H9 (cell line): ENCODE measurements at regions not wholly inside any gene's neighbourhood (a gene's known extent, or its start where the extent isn't known, plus 50 kb on each side); places are given as distances from the start of the nearest gene placed in this dataset.

Experiments used
- DNase-seq: peaks from one replicate; pipeline ENCODE4 v3.0.0-alpha.2; 2017
- H2AFZ ChIP-seq: one replicate; pipeline ENCODE4 v1.6.1; 2013; ENCODE audit warnings: mild to moderate bottlenecking, low read length, control low read depth, moderate library complexity
- H2AK5ac ChIP-seq: 2 replicates; pipeline ENCODE4 v1.6.1; 2013; ENCODE audit warnings: low read length, control low read depth, mixed read lengths; ENCODE audit not compliant: insufficient read length
- H2BK120ac ChIP-seq: one replicate; pipeline ENCODE4 v1.6.1; 2013; ENCODE audit warnings: low read depth, mild to moderate bottlenecking, low read length, control low read depth, inconsistent platforms; ENCODE audit not compliant: poor library complexity, severe bottlenecking
- H2BK12ac ChIP-seq: 2 replicates; pipeline ENCODE4 v1.6.1; 2013; ENCODE audit warnings: low read length, control low read depth, mixed read lengths, low read depth; ENCODE audit not compliant: insufficient read length
- H2BK15ac ChIP-seq: 2 replicates; pipeline ENCODE4 v1.6.1; 2013; ENCODE audit warnings: low read depth, low read length, control low read depth
- H2BK20ac ChIP-seq: one replicate; pipeline ENCODE4 v1.6.1; 2013; ENCODE audit warnings: low read depth, mild to moderate bottlenecking, low read length, control low read depth, inconsistent platforms; ENCODE audit not compliant: poor library complexity, severe bottlenecking
- H2BK5ac ChIP-seq: 2 replicates; pipeline ENCODE4 v1.6.1; 2013; ENCODE audit warnings: low read length, control low read depth, mixed read lengths; ENCODE audit not compliant: insufficient read length
- H3K14ac ChIP-seq: 2 replicates; pipeline ENCODE4 v1.6.1; 2013; ENCODE audit warnings: low read length, control low read depth; ENCODE audit not compliant: insufficient read depth
- H3K18ac ChIP-seq: 2 replicates; pipeline ENCODE4 v1.6.1; 2013; ENCODE audit warnings: low read depth, mild to moderate bottlenecking, mixed read lengths, low read length, control low read depth; ENCODE audit not compliant: insufficient read length
- H3K23ac ChIP-seq: 2 replicates; pipeline ENCODE4 v1.6.1; 2013; ENCODE audit warnings: low read length, control low read depth, mixed read lengths, low read depth; ENCODE audit not compliant: insufficient read length
- H3K23me2 ChIP-seq: 2 replicates; pipeline ENCODE4 v1.6.1; 2013; ENCODE audit warnings: low read depth, mild to moderate bottlenecking, mixed read lengths, low read length, control low read depth; ENCODE audit not compliant: insufficient read length, poor library complexity, severe bottlenecking
- H3K27ac ChIP-seq: 2 replicates; pipeline ENCODE4 v1.5.1; 2013; ENCODE audit warnings: low read length, control low read depth, mixed read lengths, low read depth; ENCODE audit not compliant: insufficient read length
- H3K27me3 ChIP-seq: 2 replicates; pipeline ENCODE4 v1.6.1; 2013; ENCODE audit warnings: low read length, control low read depth, inconsistent platforms; ENCODE audit not compliant: insufficient read depth
- H3K4ac ChIP-seq: 2 replicates; pipeline ENCODE4 v1.6.1; 2013; ENCODE audit warnings: low read depth, mild to moderate bottlenecking, control low read depth, inconsistent platforms, low read length, moderate library complexity
- H3K4me1 ChIP-seq: 2 replicates; pipeline ENCODE4 v1.6.1; 2013; ENCODE audit warnings: low read length, control low read depth, inconsistent platforms; ENCODE audit not compliant: insufficient read depth
- H3K4me2 ChIP-seq: 2 replicates; pipeline ENCODE4 v1.6.1; 2013; ENCODE audit warnings: low read length, control low read depth, mixed read lengths; ENCODE audit not compliant: insufficient read length, insufficient read depth
- H3K56ac ChIP-seq: 2 replicates; pipeline ENCODE4 v1.6.1; 2013; ENCODE audit warnings: low read depth, mild to moderate bottlenecking, mixed read lengths, low read length, control low read depth; ENCODE audit not compliant: insufficient read length
- H3K79me1 ChIP-seq: 2 replicates; pipeline ENCODE4 v1.6.1; 2013; ENCODE audit warnings: low read depth, mild to moderate bottlenecking, moderate library complexity, low read length, control low read depth, inconsistent platforms; ENCODE audit not compliant: insufficient read depth, poor library complexity, severe bottlenecking
- H3K79me2 ChIP-seq: 2 replicates; pipeline ENCODE4 v1.6.1; 2013; ENCODE audit warnings: low read length, control low read depth, inconsistent platforms; ENCODE audit not compliant: insufficient read depth
- H3K9ac ChIP-seq: 2 replicates; pipeline ENCODE4 v1.6.1; 2013; ENCODE audit warnings: low read length, control low read depth, mixed read lengths; ENCODE audit not compliant: insufficient read length; ENCODE audit errors: extremely low read depth
- H3K9me3 ChIP-seq: one replicate; pipeline ENCODE4 v1.6.1; 2013; ENCODE audit warnings: low read depth, low read length, inconsistent platforms; ENCODE audit not compliant: control insufficient read depth
- H3T11ph ChIP-seq: one replicate; pipeline ENCODE4 v1.6.1; 2013; ENCODE audit warnings: mild to moderate bottlenecking, low read length, control low read depth, inconsistent platforms
- H4K20me1 ChIP-seq: one replicate; pipeline ENCODE4 v1.6.1; 2013; ENCODE audit not compliant: control insufficient read depth, insufficient read length, insufficient read depth
- H4K5ac ChIP-seq: 2 replicates; pipeline ENCODE4 v1.6.1; 2013; ENCODE audit warnings: low read depth, mild to moderate bottlenecking, mixed read lengths, low read length, control low read depth; ENCODE audit not compliant: insufficient read length
- H4K8ac ChIP-seq: replicated peaks from 2 replicates; pipeline ENCODE4 v1.6.1; 2013; ENCODE audit warnings: low read length, control low read depth, mixed read lengths, low read depth; ENCODE audit not compliant: insufficient read length
- H4K91ac ChIP-seq: 2 replicates; pipeline ENCODE4 v1.6.1; 2013; ENCODE audit warnings: low read depth, mild to moderate bottlenecking, moderate library complexity, mixed read lengths, low read length, control low read depth; ENCODE audit not compliant: insufficient read length
- H3K27ac Mint-ChIP-seq, 3 experiments: 2 replicates in 2 of 3; 3 replicates in 1 of 3; pipeline ENCODE4 v1.8.0; 2020 to 2021; ENCODE audit warnings: mixed read lengths in 3 of 3, mild to moderate bottlenecking in 1 of 3, moderate library complexity in 1 of 3
- H3K27me3 Mint-ChIP-seq: 2 replicates; pipeline ENCODE4 v1.8.0; 2021; ENCODE audit warnings: low read depth, mild to moderate bottlenecking, moderate library complexity, mixed read lengths
- H3K36me3 Mint-ChIP-seq, 3 experiments: 2 replicates in 2 of 3; 3 replicates in 1 of 3; pipeline ENCODE4 v1.8.0; 2020 to 2021; ENCODE audit warnings: low read depth in 3 of 3, mixed read lengths in 3 of 3; ENCODE audit not compliant: insufficient read depth in 1 of 3
- H3K4me1 Mint-ChIP-seq, 2 experiments: 2 replicates each; pipeline ENCODE4 v1.8.0; 2020; ENCODE audit warnings: mixed read lengths in 2 of 2
- H3K4me3 Mint-ChIP-seq, 2 experiments: 2 replicates in 1 of 2; 3 replicates in 1 of 2; pipeline ENCODE4 v1.8.0; 2020 to 2021; ENCODE audit warnings: mild to moderate bottlenecking in 2 of 2, mixed read lengths in 2 of 2, moderate library complexity in 1 of 2
- H3K9me3 Mint-ChIP-seq, 2 experiments: 2 replicates in 1 of 2; 3 replicates in 1 of 2; pipeline ENCODE4 v1.8.0; 2020; ENCODE audit warnings: mild to moderate bottlenecking in 2 of 2, mixed read lengths in 2 of 2, moderate library complexity in 1 of 2
- WGBS: extraction: QIAGEN DNeasy Blood & Tissue Kit; methylation state at CpG from one replicate; pipeline ENCODE4 v1.1.7; 2013; ENCODE audit warnings: missing lambda C conversion rate, low lambda C conversion rate, mixed read lengths; ENCODE audit not compliant: insufficient read length; ENCODE audit errors: extremely low coverage; 5-methylcytosine and 5-hydroxymethylcytosine counted together
- TF ChIP-seq, protein P1 (sequence below): fragments of 200-600 bp; sonication (generic); conservative IDR thresholded peaks from 3 replicates; pipeline ENCODE4 v1.8.0; 2021; ENCODE audit warnings: antibody characterized with exemption, mild to moderate bottlenecking

DNA sequence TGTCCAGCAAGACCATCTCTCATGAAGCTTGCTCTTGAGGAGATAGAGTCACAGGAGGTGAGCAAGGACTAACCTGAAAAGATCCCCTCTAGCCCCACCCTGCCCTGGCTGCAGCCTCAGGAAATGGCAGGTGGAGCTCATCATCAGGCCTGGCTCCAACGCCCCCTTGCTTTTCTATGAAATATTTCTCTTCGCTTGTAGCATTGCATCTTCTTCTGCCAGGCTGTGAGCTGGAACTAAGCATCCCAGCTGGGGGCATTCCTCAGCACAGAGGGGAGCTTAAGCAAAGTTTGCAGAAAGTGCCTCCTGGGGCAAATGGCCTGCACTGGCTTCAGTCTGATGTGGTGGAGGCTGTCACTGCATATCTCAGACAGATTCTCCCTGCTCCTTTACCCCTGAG is 90.1 kb upstream of the LGALSL start:
- DNase-seq = peak; percentile 51
- no peak overlapping the region for H3K9ac ChIP-seq

More for the DNA sequence above, 90.1 kb upstream of the LGALSL start:
- Histone ChIP-seq H2BK20ac (no peak overlapping the region), H3K27ac (no peak overlapping the region), H2BK5ac (no peak overlapping the region), H2BK120ac (no peak overlapping the region), H4K8ac (no peak overlapping the region), H3K23me2 (no peaks in the 10 kb centered on the region), H3T11ph (no peak overlapping the region), H4K5ac (no peak overlapping the region), H4K91ac (no peak overlapping the region), H3K23ac (no peak overlapping the region), H3K27me3 (no peaks in the 10 kb centered on the region; the same call in 1 of the 2 replicates), H3K14ac (no peak overlapping the region), H4K20me1 (no peaks in the 10 kb centered on the region), H2AK5ac (no peak overlapping the region), H3K56ac (no peak overlapping the region), H2AFZ (no peak overlapping the region), H2BK15ac (no peak overlapping the region), H3K79me2 (no peaks in the 10 kb centered on the region), H3K4ac (no peak overlapping the region), H3K4me2 (no peak overlapping the region), H2BK12ac (no peak overlapping the region), H3K18ac (no peak overlapping the region), H3K9me3 (no peaks in the 10 kb centered on the region), H3K4me1 (peaks cover 10% of the 10 kb centered on the region; the same call in 1 of the 2 replicates), H3K79me1 (no peaks in the 10 kb centered on the region)
- WGBS = no CpG with 5 or more reads among the region's 2 CpGs
- H3K4me3 Mint-ChIP-seq = no peak overlapping the region
- H3K4me1 Mint-ChIP-seq = peaks cover 32 to 34% of the 10 kb centered on the region in 2 experiments
- no peak overlapping the region for H3K27ac Mint-ChIP-seq
- H3K36me3 Mint-ChIP-seq = no peaks in the 10 kb centered on the region
- no peaks in the 10 kb centered on the region for H3K9me3 Mint-ChIP-seq
- H3K27me3 Mint-ChIP-seq = peaks cover 6% of the 10 kb centered on the region; the same call in 1 of the 2 replicates
- TF ChIP-seq, protein P1, sequence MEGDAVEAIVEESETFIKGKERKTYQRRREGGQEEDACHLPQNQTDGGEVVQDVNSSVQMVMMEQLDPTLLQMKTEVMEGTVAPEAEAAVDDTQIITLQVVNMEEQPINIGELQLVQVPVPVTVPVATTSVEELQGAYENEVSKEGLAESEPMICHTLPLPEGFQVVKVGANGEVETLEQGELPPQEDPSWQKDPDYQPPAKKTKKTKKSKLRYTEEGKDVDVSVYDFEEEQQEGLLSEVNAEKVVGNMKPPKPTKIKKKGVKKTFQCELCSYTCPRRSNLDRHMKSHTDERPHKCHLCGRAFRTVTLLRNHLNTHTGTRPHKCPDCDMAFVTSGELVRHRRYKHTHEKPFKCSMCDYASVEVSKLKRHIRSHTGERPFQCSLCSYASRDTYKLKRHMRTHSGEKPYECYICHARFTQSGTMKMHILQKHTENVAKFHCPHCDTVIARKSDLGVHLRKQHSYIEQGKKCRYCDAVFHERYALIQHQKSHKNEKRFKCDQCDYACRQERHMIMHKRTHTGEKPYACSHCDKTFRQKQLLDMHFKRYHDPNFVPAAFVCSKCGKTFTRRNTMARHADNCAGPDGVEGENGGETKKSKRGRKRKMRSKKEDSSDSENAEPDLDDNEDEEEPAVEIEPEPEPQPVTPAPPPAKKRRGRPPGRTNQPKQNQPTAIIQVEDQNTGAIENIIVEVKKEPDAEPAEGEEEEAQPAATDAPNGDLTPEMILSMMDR = no peak; the same call in 2 of the 3 replicates
